Mesendoderm (in vitro differentiated cells): ENCODE measurements at regions not wholly inside any gene's neighbourhood (a gene's known extent, or its start where the extent isn't known, plus 50 kb on each side); places are given as distances from the start of the nearest gene placed in this dataset.
"Not testable (repeated sequence)": the region's sequence is repeated elsewhere in the genome, so short reads cannot be mapped to it uniquely, and the experiment has no call there.

Experiments used
- DNase-seq: peaks from one replicate; pipeline ENCODE4 v3.0.0; 2013
- H2AK5ac ChIP-seq: 2 replicates; pipeline ENCODE4 v1.6.1; 2013; ENCODE audit warnings: low read length, inconsistent platforms
- H2BK120ac ChIP-seq: 2 replicates; pipeline ENCODE4 v1.6.1; 2013; ENCODE audit warnings: low read depth, mild to moderate bottlenecking, low read length, moderate library complexity, mixed read lengths
- H2BK15ac ChIP-seq: replicated peaks from 2 replicates; pipeline ENCODE4 v1.6.1; 2013; ENCODE audit warnings: low read depth, mild to moderate bottlenecking, moderate library complexity
- H2BK5ac ChIP-seq: 2 replicates; pipeline ENCODE4 v1.6.1; 2013; ENCODE audit warnings: low read length, inconsistent platforms
- H3K18ac ChIP-seq: 2 replicates; pipeline ENCODE4 v1.6.1; 2013; ENCODE audit warnings: mild to moderate bottlenecking, low read length, mixed read lengths
- H3K23ac ChIP-seq: one replicate; pipeline ENCODE4 v1.6.1; 2013; ENCODE audit warnings: low read length
- H3K27ac ChIP-seq: 2 replicates; pipeline ENCODE4 v1.5.1; 2013; ENCODE audit warnings: low read depth, mild to moderate bottlenecking, inconsistent platforms, low read length, moderate library complexity
- H3K27me3 ChIP-seq: 2 replicates; pipeline ENCODE4 v1.6.1; 2013; ENCODE audit warnings: low read length, control low read depth, mild to moderate bottlenecking, inconsistent platforms; ENCODE audit not compliant: insufficient read depth, poor library complexity
- H3K36me3 ChIP-seq: 2 replicates; pipeline ENCODE4 v1.6.1; 2013; ENCODE audit warnings: low read length, inconsistent platforms; ENCODE audit not compliant: control insufficient read depth, insufficient read depth
- H3K4ac ChIP-seq: one replicate; pipeline ENCODE4 v1.6.1; 2013; ENCODE audit warnings: low read depth, mild to moderate bottlenecking, low read length, moderate library complexity
- H3K4me1 ChIP-seq: 2 replicates; pipeline ENCODE4 v1.6.1; 2013; ENCODE audit warnings: low read depth, low read length, inconsistent platforms; ENCODE audit not compliant: control insufficient read depth
- H3K4me2 ChIP-seq: 2 replicates; pipeline ENCODE4 v1.6.1; 2013; ENCODE audit warnings: low read length
- H3K4me3 ChIP-seq: 2 replicates; pipeline ENCODE4 v1.5.1; 2013; ENCODE audit warnings: mild to moderate bottlenecking, low read length
- H3K56ac ChIP-seq: one replicate; pipeline ENCODE4 v1.6.1; 2013; ENCODE audit warnings: low read length
- H3K79me1 ChIP-seq: 2 replicates; pipeline ENCODE4 v1.6.1; 2013; ENCODE audit warnings: low read length, inconsistent platforms
- H3K79me2 ChIP-seq: 2 replicates; pipeline ENCODE4 v1.6.1; 2013; ENCODE audit warnings: mild to moderate bottlenecking, low read length; ENCODE audit not compliant: control insufficient read depth, insufficient read depth
- H3K9ac ChIP-seq: 2 replicates; pipeline ENCODE4 v1.6.1; 2013; ENCODE audit warnings: low read length, inconsistent platforms
- H4K5ac ChIP-seq: one replicate; pipeline ENCODE4 v1.6.1; 2013; ENCODE audit warnings: low read length
- H4K8ac ChIP-seq: one replicate; pipeline ENCODE4 v1.6.1; 2013; ENCODE audit warnings: low read depth, mild to moderate bottlenecking, control low read depth, low read length, moderate library complexity
- WGBS: extraction: QIAGEN DNeasy Blood & Tissue Kit; methylation state at CpG from one replicate; pipeline ENCODE4 v1.1.7; 2013; ENCODE audit warnings: low lambda C conversion rate, missing lambda C conversion rate; ENCODE audit not compliant: insufficient coverage; ENCODE audit errors: extremely low coverage; 5-methylcytosine and 5-hydroxymethylcytosine counted together

- Histone ChIP-seq H3K4me1 (no peaks in the 10 kb centered on the region), H3K79me2 (no peaks in the 10 kb centered on the region), H2AK5ac (no peak overlapping the region), H3K27me3 (no peaks in the 10 kb centered on the region), H3K9ac (no peak overlapping the region), H3K79me1 (no peaks in the 10 kb centered on the region), H2BK5ac (no peak overlapping the region), H3K4me3 (no peak overlapping the region), H3K4ac (no peak overlapping the region), H3K36me3 (no peaks in the 10 kb centered on the region), H3K23ac (no peak overlapping the region), H2BK15ac (no peak overlapping the region), H2BK120ac (no peak overlapping the region), H3K4me2 (no peak overlapping the region), H3K18ac (no peak overlapping the region), H3K27ac (no peak overlapping the region), H3K56ac (no peak overlapping the region), H4K8ac (no peak overlapping the region), H4K5ac (no peak overlapping the region)
- WGBS = 100% methylated on average over 1 of the region's 3 CpGs
- DNase-seq = no peak
Measured at GRCh38 chr9:18060269-18060934, 413.6 kb upstream of the ADAMTSL1 start.

DNA sequence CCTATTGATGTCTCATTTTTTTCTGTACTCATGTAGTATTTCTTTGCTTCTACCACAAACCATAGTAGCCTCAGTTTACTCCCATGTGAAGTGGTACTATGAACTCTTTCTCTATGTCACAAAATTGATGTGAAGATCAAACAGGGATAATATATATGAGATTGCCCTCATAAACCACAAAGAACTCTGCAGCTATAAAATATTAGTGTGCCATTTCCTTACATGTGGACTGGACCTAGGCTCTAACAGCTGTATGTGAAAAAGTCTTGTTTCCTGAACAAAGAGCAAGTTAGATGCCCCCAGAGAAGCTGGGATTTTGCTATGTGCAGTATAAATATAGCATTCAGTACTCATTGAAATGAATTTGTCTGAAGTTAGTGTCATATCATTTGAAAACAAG is 412.6 kb upstream of the ADAMTSL1 start:
- H3K79me2 ChIP-seq = no peaks in the 10 kb centered on the region
- no peaks in the 10 kb centered on the region for H3K4me1 ChIP-seq
- H3K56ac ChIP-seq = no peak overlapping the region
- H3K79me1 ChIP-seq = no peaks in the 10 kb centered on the region
- H2AK5ac ChIP-seq = no peak overlapping the region
- H3K4ac ChIP-seq = no peak overlapping the region
- no peak overlapping the region for H4K8ac ChIP-seq
- H3K9ac ChIP-seq = no peak overlapping the region
- no peak overlapping the region for H2BK120ac ChIP-seq
- no peak overlapping the region for H3K4me3 ChIP-seq
- no peak overlapping the region for H3K27ac ChIP-seq
- H3K18ac ChIP-seq = no peak overlapping the region
- H2BK5ac ChIP-seq = no peak overlapping the region
- DNase-seq = no peak
- H3K27me3 ChIP-seq = no peaks in the 10 kb centered on the region
- H3K23ac ChIP-seq = no peak overlapping the region
- no peaks in the 10 kb centered on the region for H3K36me3 ChIP-seq
- H2BK15ac ChIP-seq = no peak overlapping the region
- no peak overlapping the region for H3K4me2 ChIP-seq
- H4K5ac ChIP-seq = no peak overlapping the region

DNA sequence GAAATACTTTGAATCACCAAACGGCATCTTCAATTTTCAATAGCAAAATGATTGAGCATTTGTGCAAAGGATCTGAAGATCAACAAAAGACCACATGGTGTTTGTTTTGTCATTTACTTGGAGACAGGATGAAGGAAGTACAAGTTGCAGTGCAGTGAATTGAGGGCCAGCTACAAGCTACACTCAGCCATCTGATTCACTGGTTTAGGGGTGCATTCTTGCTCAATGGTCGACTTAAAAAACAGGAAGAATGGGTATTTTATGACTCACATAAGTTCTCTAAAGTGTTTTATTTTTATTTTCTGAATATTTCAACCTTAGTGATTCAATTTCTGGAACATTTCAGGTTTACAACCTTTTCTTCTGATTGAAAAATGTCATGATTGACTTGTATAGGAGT is 412.1 kb upstream of the ADAMTSL1 start:
- Histone ChIP-seq H3K56ac (no peak overlapping the region), H3K36me3 (no peaks in the 10 kb centered on the region), H3K4me3 (no peak overlapping the region), H3K18ac (no peak overlapping the region), H3K9ac (no peak overlapping the region), H4K8ac (no peak overlapping the region), H3K27ac (no peak overlapping the region), H3K27me3 (no peaks in the 10 kb centered on the region), H3K23ac (no peak overlapping the region), H3K79me2 (no peaks in the 10 kb centered on the region), H3K79me1 (no peaks in the 10 kb centered on the region), H2BK120ac (no peak overlapping the region), H3K4me2 (no peak overlapping the region), H2BK5ac (no peak overlapping the region), H3K4me1 (no peaks in the 10 kb centered on the region), H4K5ac (no peak overlapping the region), H3K4ac (no peak overlapping the region), H2BK15ac (no peak overlapping the region), H2AK5ac (no peak overlapping the region)
- DNase-seq = no peak
- no CpG with 5 or more reads among the region's 2 CpGs for WGBS

GRCh38 chr9:18063856-18064390 is 410.0 kb upstream of the ADAMTSL1 start:
- Histone ChIP-seq H3K9ac (no peak overlapping the region), H4K8ac (no peak overlapping the region), H2BK5ac (no peak overlapping the region), H3K4me2 (no peak overlapping the region), H3K27me3 (no peaks in the 10 kb centered on the region), H2AK5ac (no peak overlapping the region), H3K79me2 (no peaks in the 10 kb centered on the region), H3K23ac (no peak overlapping the region), H3K27ac (no peak overlapping the region), H2BK15ac (no peak overlapping the region), H3K36me3 (no peaks in the 10 kb centered on the region), H3K4ac (no peak overlapping the region), H2BK120ac (no peak overlapping the region), H4K5ac (no peak overlapping the region), H3K56ac (no peak overlapping the region), H3K18ac (no peak overlapping the region), H3K4me3 (no peak overlapping the region), H3K79me1 (no peaks in the 10 kb centered on the region), H3K4me1 (no peaks in the 10 kb centered on the region)
- no CpG with 5 or more reads among the region's 6 CpGs for WGBS
- DNase-seq = no peak

- not testable (repeated sequence) for H3K18ac ChIP-seq, DNase-seq, H2AK5ac ChIP-seq, H3K9ac ChIP-seq, H3K4me3 ChIP-seq, H3K27ac ChIP-seq, H4K5ac ChIP-seq, H3K23ac ChIP-seq, H4K8ac ChIP-seq, H3K79me1 ChIP-seq, H2BK5ac ChIP-seq, H3K4ac ChIP-seq, H3K4me2 ChIP-seq, H3K27me3 ChIP-seq, H3K36me3 ChIP-seq, H2BK120ac ChIP-seq, H3K56ac ChIP-seq, H3K79me2 ChIP-seq, H2BK15ac ChIP-seq, H3K4me1 ChIP-seq
- no CpG with 5 or more reads among the region's 2 CpGs for WGBS
Measured at GRCh38 chr9:18066608-18067007, 407.3 kb upstream of the ADAMTSL1 start.

GRCh38 chr9:18067548-18068120 is 406.3 kb upstream of the ADAMTSL1 start:
- H3K27ac ChIP-seq = no peak overlapping the region
- H3K27me3 ChIP-seq = no peaks in the 10 kb centered on the region
- no peak overlapping the region for H3K4me2 ChIP-seq
- no peak for DNase-seq
- no peak overlapping the region for H3K4me3 ChIP-seq
- H3K23ac ChIP-seq = no peak overlapping the region
- H4K8ac ChIP-seq = no peak overlapping the region
- H2BK15ac ChIP-seq = no peak overlapping the region
- no peaks in the 10 kb centered on the region for H3K36me3 ChIP-seq
- H3K56ac ChIP-seq = no peak overlapping the region
- H3K4ac ChIP-seq = no peak overlapping the region
- H3K18ac ChIP-seq = no peak overlapping the region
- no peak overlapping the region for H2BK120ac ChIP-seq
- H3K79me2 ChIP-seq = no peaks in the 10 kb centered on the region
- no peak overlapping the region for H2AK5ac ChIP-seq
- no peak overlapping the region for H4K5ac ChIP-seq
- H3K4me1 ChIP-seq = no peaks in the 10 kb centered on the region
- no peaks in the 10 kb centered on the region for H3K79me1 ChIP-seq
- no peak overlapping the region for H3K9ac ChIP-seq
- no CpG with 5 or more reads among the region's 6 CpGs for WGBS
- no peak overlapping the region for H2BK5ac ChIP-seq
